ENCODE measurements at regions not wholly inside any gene's neighbourhood (a gene's known extent, or its start where the extent isn't known, plus 50 kb on each side); places are given as distances from the start of the nearest gene placed in this dataset.
A peak's percentile ranks its signal among the peaks of the same experiment; 100 is the strongest.

GRCh38 chr3:11719406-11720303 lies 75.9 kb upstream of the VGLL4 start:
- peak; percentile 97 for DNase-seq (ENCODE audit: low read depth)
- no peak for TF ChIP-seq CTCF (IDR thresholded peaks at IDR 0.05; ENCODE audit: insufficient read depth, low read depth, low read length, missing control alignments)
- H3K4me3 ChIP-seq (ENCODE audit: low read length), result peak overlapping the region; percentile 70

- DNase-seq (ENCODE audit: low read depth), result peak; percentile 67
- peak overlapping the region; percentile 70 for H3K4me3 ChIP-seq (ENCODE audit: low read length)
- no peak for TF ChIP-seq CTCF (IDR thresholded peaks at IDR 0.05; ENCODE audit: insufficient read depth, low read depth, low read length, missing control alignments)
Measured at GRCh38 chr3:11718637-11719405, 75.1 kb upstream of the VGLL4 start.

GRCh38 chr3:11717768-11718636 lies 74.3 kb upstream of the VGLL4 start:
- no peak for TF ChIP-seq CTCF (IDR thresholded peaks at IDR 0.05; ENCODE audit: insufficient read depth, low read depth, low read length, missing control alignments)

GRCh38 chr3:11717301-11717700 lies 73.6 kb upstream of the VGLL4 start:
- no peak for TF ChIP-seq CTCF (IDR thresholded peaks at IDR 0.05; ENCODE audit: insufficient read depth, low read depth, low read length, missing control alignments)
- H3K4me3 ChIP-seq (ENCODE audit: low read length), result peak overlapping the region; percentile 70
- peak; percentile 30 for DNase-seq (ENCODE audit: low read depth)

More at GRCh38 chr3:11717768-11718636, 74.3 kb upstream of the VGLL4 start:
- peak; percentile 41 for DNase-seq (ENCODE audit: low read depth)
- H3K4me3 ChIP-seq (ENCODE audit: low read length), result peak overlapping the region; percentile 70

DNA sequence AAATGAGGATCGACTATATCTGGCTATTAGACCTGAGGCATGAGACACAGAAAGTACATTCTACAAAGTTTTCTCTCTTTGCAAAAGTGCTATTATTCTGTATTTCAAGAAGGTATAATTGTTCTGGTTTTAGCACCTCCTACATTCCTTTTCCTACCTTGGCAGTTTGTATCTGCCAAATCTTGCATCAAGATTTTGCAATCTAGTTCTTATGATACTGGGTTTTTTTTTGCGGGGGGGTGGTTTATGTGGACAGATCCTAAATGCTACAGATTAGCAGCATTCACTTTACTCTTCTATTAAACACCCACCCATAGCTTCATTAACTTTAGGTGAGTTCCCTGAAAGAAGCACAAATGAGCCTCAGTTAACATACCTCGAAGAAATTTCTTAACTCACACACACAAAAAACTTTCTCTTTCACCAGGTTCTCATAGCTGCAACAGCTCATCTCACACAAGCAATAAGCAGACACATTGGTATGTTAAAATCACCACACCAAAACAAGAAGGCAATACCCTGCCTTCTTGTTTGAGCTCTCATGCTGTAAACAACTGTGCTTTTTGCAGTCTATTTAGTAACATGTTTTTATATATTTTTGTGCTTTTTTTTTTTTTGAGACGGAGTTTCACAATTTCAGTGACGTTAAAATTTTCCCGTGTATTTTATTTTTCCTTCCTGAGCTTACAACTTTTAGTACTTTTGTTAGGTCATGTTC lies 73.0 kb upstream of the VGLL4 start:
- DNase-seq (ENCODE audit: low read depth), result peak; percentile 74
- TF ChIP-seq CTCF (IDR thresholded peaks at IDR 0.05; ENCODE audit: insufficient read depth, low read depth, low read length, missing control alignments), result no peak
- peak overlapping the region; percentile 70 for H3K4me3 ChIP-seq (ENCODE audit: low read length)

GRCh38 chr3:11713171-11713570 lies 69.5 kb upstream of the VGLL4 start:
- DNase-seq (ENCODE audit: low read depth), result peak; percentile 92
- peak overlapping the region; percentile 4 for H3K4me3 ChIP-seq (ENCODE audit: low read length)
- no peak for TF ChIP-seq CTCF (IDR thresholded peaks at IDR 0.05; ENCODE audit: insufficient read depth, low read depth, low read length, missing control alignments)

Data from epithelial cell of esophagus (primary cell).